Liver (tissue), 8 donors: ENCODE measurements at regions not wholly inside any gene's neighbourhood (a gene's known extent, or its start where the extent isn't known, plus 50 kb on each side); places are given as distances from the start of the nearest gene placed in this dataset.

ENCODE experiments used
- DNase-seq: peaks from one replicate; pipeline ENCODE4 v3.0.0-alpha.2; 2017; ENCODE audit warnings: low spot score
- H3K27ac ChIP-seq, 2 donors: one replicate each; pipeline ENCODE4 v1.7.0; 2013; ENCODE audit warnings: inconsistent platforms in 2 of 2, low read length in 2 of 2, control low read depth in 1 of 2, low read depth in 1 of 2, mild to moderate bottlenecking in 1 of 2
- H3K27me3 ChIP-seq, 4 donors: one replicate each; pipeline versions ENCODE4 v1.6.1 to v1.7.0; 2013; ENCODE audit warnings: low read length in 3 of 4, inconsistent platforms in 1 of 4, mild to moderate bottlenecking in 1 of 4, moderate library complexity in 1 of 4; ENCODE audit not compliant: control insufficient read depth in 4 of 4, insufficient read depth in 4 of 4
- H3K36me3 ChIP-seq, 4 donors: one replicate each; pipeline versions ENCODE4 v1.6.1 to v1.7.0; 2013; ENCODE audit warnings: low read length in 3 of 4, mild to moderate bottlenecking in 3 of 4, low read depth in 1 of 4, moderate library complexity in 1 of 4; ENCODE audit not compliant: control insufficient read depth in 4 of 4, insufficient read depth in 3 of 4
- H3K4me1 ChIP-seq, 4 donors: one replicate each; pipeline versions ENCODE4 v1.6.1 to v1.7.0; 2013; ENCODE audit warnings: low read length in 3 of 4, mild to moderate bottlenecking in 3 of 4, moderate library complexity in 1 of 4; ENCODE audit not compliant: control insufficient read depth in 4 of 4, insufficient read depth in 4 of 4
- H3K4me3 ChIP-seq, 3 donors: one replicate each; pipeline versions ENCODE4 v1.6.1 to v1.7.0; 2013; ENCODE audit warnings: low read length in 3 of 3, control low read depth in 1 of 3, low read depth in 1 of 3, mild to moderate bottlenecking in 1 of 3
- H3K9ac ChIP-seq, 2 donors: one replicate each; pipeline ENCODE4 v1.7.0; 2013; ENCODE audit warnings: low read length in 2 of 2, mild to moderate bottlenecking in 2 of 2, moderate library complexity in 2 of 2, control low read depth in 1 of 2, low read depth in 1 of 2
- H3K9me3 ChIP-seq, 4 donors: one replicate each; pipeline versions ENCODE4 v1.6.1 to v1.7.0; 2013; ENCODE audit warnings: low read length in 3 of 4; ENCODE audit not compliant: control insufficient read depth in 4 of 4
- ATF3 ChIP-seq: IDR thresholded peaks from 2 replicates; pipeline ENCODE4 v1.6.1; 2016; ENCODE audit warnings: antibody characterized with exemption
- CTCF ChIP-seq: fragments of 150-350 bp; IDR thresholded peaks from 2 replicates; pipeline ENCODE4 v1.5.1; 2017; ENCODE audit warnings: improper control_type of control experiment, low read depth, low read length; ENCODE audit not compliant: missing input control
- EGR1 ChIP-seq, 2 donors: IDR thresholded peaks; 2 replicates each; pipeline ENCODE4 v1.6.1; 2016 to 2018; ENCODE audit warnings: antibody characterized with exemption in 2 of 2, low read depth in 2 of 2
- FOXA2 ChIP-seq: IDR thresholded peaks from 2 replicates; pipeline ENCODE4 v1.6.1; 2016; ENCODE audit warnings: antibody characterized with exemption
- GABPA ChIP-seq, 2 donors: IDR thresholded peaks in 1 of 2; conservative IDR thresholded peaks in 1 of 2; 2 replicates each; pipeline ENCODE4 v1.6.1; 2016; ENCODE audit warnings: antibody characterized with exemption in 2 of 2, mild to moderate bottlenecking in 1 of 2, moderate library complexity in 1 of 2
- HNF4A ChIP-seq, 2 donors: conservative IDR thresholded peaks; 2 replicates each; pipeline ENCODE4 v1.6.1; 2016; ENCODE audit warnings: antibody characterized with exemption in 2 of 2, mild to moderate bottlenecking in 2 of 2
- HNF4G ChIP-seq: IDR thresholded peaks from 2 replicates; pipeline ENCODE4 v1.6.1; 2016; ENCODE audit warnings: antibody characterized with exemption
- JUND ChIP-seq, 2 donors: IDR thresholded peaks; 2 replicates each; pipeline ENCODE4 v1.6.1; 2016; ENCODE audit warnings: antibody characterized with exemption in 2 of 2
- MAX ChIP-seq: IDR thresholded peaks from 2 replicates; pipeline ENCODE4 v1.6.1; 2016; ENCODE audit warnings: antibody characterized with exemption
- NR2F2 ChIP-seq: IDR thresholded peaks from 2 replicates; pipeline ENCODE4 v1.6.1; 2016; ENCODE audit warnings: antibody characterized with exemption
- RAD21 ChIP-seq, 2 donors: IDR thresholded peaks; 2 replicates each; pipeline ENCODE4 v1.6.1; 2016; ENCODE audit warnings: antibody characterized with exemption in 2 of 2, mild to moderate bottlenecking in 2 of 2
- REST ChIP-seq: IDR thresholded peaks from 2 replicates; pipeline ENCODE4 v1.6.1; 2016; ENCODE audit warnings: antibody characterized with exemption, mild to moderate bottlenecking
- RXRA ChIP-seq, 2 donors: IDR thresholded peaks; 2 replicates each; pipeline ENCODE4 v1.6.1; 2017 to 2018; ENCODE audit warnings: antibody characterized with exemption in 2 of 2, mild to moderate bottlenecking in 1 of 2
- TAF1 ChIP-seq: conservative IDR thresholded peaks from 2 replicates; pipeline ENCODE4 v1.6.1; 2016; ENCODE audit warnings: antibody characterized with exemption, mild to moderate bottlenecking
- YY1 ChIP-seq: IDR thresholded peaks from 2 replicates; pipeline ENCODE4 v1.6.1; 2016; ENCODE audit warnings: antibody characterized with exemption, mild to moderate bottlenecking
- ZBTB33 ChIP-seq: IDR thresholded peaks from 2 replicates; pipeline ENCODE4 v1.6.1; 2016; ENCODE audit warnings: antibody characterized with exemption
- WGBS: extraction: QIAGEN DNeasy Blood & Tissue Kit; methylation state at CpG from one replicate; pipeline ENCODE4 v1.1.7; 2013; 5-methylcytosine and 5-hydroxymethylcytosine counted together
- donor health status: healthy.
- donor health status: healthy.
- donor health status: healthy.
- donor health status: healthy.
- donor health status: healthy.

GRCh38 chr6:8260610-8261009 is 158.3 kb upstream of the EEF1E1 start:
- Histone ChIP-seq H3K4me3 (no peak overlapping the region), H3K27me3 (no peaks in the 10 kb centered on the region), H3K27ac (no peak overlapping the region), H3K9me3 (no peaks in the 10 kb centered on the region), H3K36me3 (no peaks in the 10 kb centered on the region), H3K9ac (no peak overlapping the region), H3K4me1 (no peaks in the 10 kb centered on the region)
- TF ChIP-seq ATF3 (no peak), TAF1 (no peak), GABPA (IDR thresholded peaks at IDR 0.05 in 1 of 2, conservative IDR thresholded peaks at IDR 0.05 in 1 of 2) (no peak), JUND (IDR thresholded peaks at IDR 0.05) (no peak), HNF4A (conservative IDR thresholded peaks at IDR 0.05) (no peak), MAX (no peak)
- no peak for DNase-seq
- WGBS, result 74% methylated on average over 3 of the region's 3 CpGs

GRCh38 chr6:8246403-8246802 is 144.1 kb upstream of the EEF1E1 start:
- DNase-seq, result no peak
- H3K27me3 ChIP-seq, result no peaks in the 10 kb centered on the region
- no peak overlapping the region for H3K4me3 ChIP-seq
- H3K36me3 ChIP-seq, result no peaks in the 10 kb centered on the region
- 74% methylated on average over 2 of the region's 2 CpGs for WGBS
- peaks cover 0 to 1% (median 0%) of the 10 kb centered on the region in 4 donors for H3K4me1 ChIP-seq
- H3K9me3 ChIP-seq, result no peaks in the 10 kb centered on the region
- H3K9ac ChIP-seq, result no peak overlapping the region
- TF ChIP-seq EGR1 (IDR thresholded peaks at IDR 0.05; ENCODE audit: low read depth in 2 of 2) (no peak), JUND (IDR thresholded peaks at IDR 0.05) (no peak), YY1 (no peak), ATF3 (no peak), TAF1 (no peak), MAX (no peak), GABPA (IDR thresholded peaks at IDR 0.05 in 1 of 2, conservative IDR thresholded peaks at IDR 0.05 in 1 of 2) (no peak), HNF4G (no peak), CTCF (no peak), REST (no peak), ZBTB33 (no peak), RAD21 (IDR thresholded peaks at IDR 0.05) (no peak), RXRA (IDR thresholded peaks at IDR 0.05) (no peak), NR2F2 (no peak), FOXA2 (no peak), HNF4A (conservative IDR thresholded peaks at IDR 0.05) (no peak)
- no peak overlapping the region for H3K27ac ChIP-seq
